ENCODE measurements at regions not wholly inside any gene's neighbourhood (a gene's known extent, or its start where the extent isn't known, plus 50 kb on each side); places are given as distances from the start of the nearest gene placed in this dataset.

- TF ChIP-seq HMG20A (CRISPR knock-in tag; IDR thresholded peaks at IDR 0.05; ENCODE audit: borderline replicate concordance) = no peak
- TF ChIP-seq CTCF (CRISPR knock-in tag; IDR thresholded peaks at IDR 0.05) = no peak
- no peak for TF ChIP-seq NAIF1 (CRISPR knock-in tag; IDR thresholded peaks at IDR 0.05; ENCODE audit: borderline replicate concordance)
- TF ChIP-seq ZNF362 (CRISPR knock-in tag; IDR thresholded peaks at IDR 0.05; ENCODE audit: borderline replicate concordance) = no peak
Observed at GRCh38 chr20:7090811-7091210, 323.3 kb downstream of the BMP2 start.
